K562 (cell line): ENCODE measurements at regions not wholly inside any gene's neighbourhood (a gene's known extent, or its start where the extent isn't known, plus 50 kb on each side); places are given as distances from the start of the nearest gene placed in this dataset.

Experiments used
- ATAC-seq: fragments of 200-7000 bp; cut with Tn5 transposase; 3 replicates; pipeline ENCODE4 v1.9.1; 2020; ENCODE audit warnings: moderate library complexity
- BruUV-seq: library from RNA; stranded (reverse); fragments of 400-500 nt; replicated peaks from 2 replicates; lab custom pipeline; 2021; lab: Mats Ljungman, UMichigan
- CTCF ChIA-PET: fragments of 300-600 bp; formaldehyde crosslinking; extraction: SDS; loops from one replicate; lab custom pipeline; 2021; ENCODE audit warnings: low intra/inter-chr PET ratio; lab: Yijun Ruan, JAX
- POLR2A ChIA-PET: fragments of 300-600, 350-650 bp; sonication (Branson Sonifier 250); formaldehyde crosslinking; extraction: SDS; loops from one replicate; lab custom pipeline; 2021; ENCODE audit warnings: antibody characterized with exemption, inconsistent platforms; lab: Yijun Ruan, JAX
- DNase-seq, 4 experiments: peaks; one replicate each; pipeline versions ENCODE4 v3.0.0 to v3.0.0-alpha.2; 2011 to 2018; ENCODE audit warnings: low spot score in 3 of 4, mixed read lengths in 3 of 4; ENCODE audit errors: extremely low read depth in 1 of 4
- FAIRE-seq: peaks from 2 replicates; lab custom pipeline; 2011; peaks lifted over from hg19 to GRCh38; lab: Jason Lieb, UNC
- H2AFZ ChIP-seq: 2 replicates; pipeline ENCODE4 v1.6.0; 2011; ENCODE audit warnings: low read depth, low read length, control low read depth, inconsistent platforms
- H3K27ac ChIP-seq: fragments of 200-600 bp; 3 replicates; pipeline ENCODE4 v1.8.0; 2011; ENCODE audit warnings: low read depth, mild to moderate bottlenecking, control low read depth, inconsistent platforms, low read length, moderate library complexity, mixed read lengths; ENCODE audit errors: extremely low read depth
- H3K27me3 ChIP-seq, 2 experiments: fragments of 300-600 bp in 1 of 2; 2 replicates in 1 of 2; 3 replicates in 1 of 2; pipeline versions ENCODE4 v1.6.0 to v1.8.0; 2011; ENCODE audit warnings: inconsistent platforms in 2 of 2, low read length in 2 of 2, mild to moderate bottlenecking in 1 of 2, mixed read lengths in 1 of 2, moderate library complexity in 1 of 2; ENCODE audit not compliant: control insufficient read depth in 2 of 2, insufficient read depth in 2 of 2
- H3K36me3 ChIP-seq: fragments of 300-600 bp; 3 replicates; pipeline ENCODE4 v1.8.0; 2011; ENCODE audit warnings: mild to moderate bottlenecking, low read length, inconsistent platforms; ENCODE audit not compliant: control insufficient read depth, insufficient read depth
- H3K4me1 ChIP-seq, 2 experiments: fragments of 200-600 bp in 1 of 2; replicated peaks in 1 of 2; 2 replicates in 1 of 2; 3 replicates in 1 of 2; pipeline versions ENCODE4 v1.5.1 to v1.8.0; 2011; ENCODE audit warnings: inconsistent platforms in 2 of 2, low read length in 2 of 2, mild to moderate bottlenecking in 1 of 2, mixed read lengths in 1 of 2, moderate library complexity in 1 of 2; ENCODE audit not compliant: control insufficient read depth in 2 of 2, insufficient read depth in 2 of 2
- H3K4me2 ChIP-seq: 2 replicates; pipeline ENCODE4 v1.6.1; 2011; ENCODE audit warnings: low read length, control low read depth, inconsistent platforms, mixed read lengths; ENCODE audit not compliant: insufficient read depth
- H3K4me3 ChIP-seq: fragments of 200-600 bp; sonication (generic), shearing (Covaris generic); 2 replicates; pipeline ENCODE4 v1.5.1; 2016; ENCODE audit warnings: control low read depth, inconsistent platforms
- H3K79me2 ChIP-seq: fragments of 200-600 bp; 3 replicates; pipeline ENCODE4 v1.8.0; 2011; ENCODE audit warnings: low read length, inconsistent platforms; ENCODE audit not compliant: control insufficient read depth, insufficient read depth
- H3K9ac ChIP-seq, 2 experiments: 2 replicates each; pipeline versions ENCODE4 v1.6.0 to v1.6.1; 2011; ENCODE audit warnings: low read depth in 2 of 2, low read length in 2 of 2, control low read depth in 1 of 2, inconsistent platforms in 1 of 2, mild to moderate bottlenecking in 1 of 2, mixed read lengths in 1 of 2; ENCODE audit not compliant: insufficient read depth in 1 of 2
- H3K9me1 ChIP-seq: one replicate; pipeline ENCODE4 v1.6.0; 2011; ENCODE audit warnings: inconsistent platforms, mild to moderate bottlenecking, low read length, moderate library complexity; ENCODE audit not compliant: control insufficient read depth, insufficient read depth
- H3K9me3 ChIP-seq: replicated peaks from 2 replicates; pipeline ENCODE4 v1.5.1; 2011; ENCODE audit warnings: low read depth, low read length, inconsistent platforms; ENCODE audit not compliant: control insufficient read depth, insufficient read depth
- H4K20me1 ChIP-seq: replicated peaks from 2 replicates; pipeline ENCODE4 v1.6.1; 2011; ENCODE audit warnings: low read length, inconsistent platforms, mixed read lengths; ENCODE audit not compliant: control insufficient read depth, insufficient read depth
- MAFF ChIP-seq: IDR thresholded peaks from 2 replicates; pipeline ENCODE4 v1.6.1; 2012; ENCODE audit warnings: low read length, improper control_type of control experiment
- MAFK ChIP-seq: IDR thresholded peaks from 2 replicates; pipeline ENCODE4 v1.6.1; 2011; ENCODE audit warnings: low read length, improper control_type of control experiment
- PYGO2 ChIP-seq: fragments of 450-650 bp; IDR thresholded peaks from 2 replicates; pipeline ENCODE4 v1.6.1; 2016; ENCODE audit warnings: mild to moderate bottlenecking, missing genetic modification characterization, moderate library complexity, missing compliant biosample characterization
- SMARCA4 ChIP-seq: fragments of 450-650 bp; IDR thresholded peaks from 2 replicates; pipeline ENCODE4 v1.6.1; 2016
- ZNF316 ChIP-seq: fragments of 450-650 bp; IDR thresholded peaks from 2 replicates; pipeline ENCODE4 v1.6.1; 2016
- ZNF77 ChIP-seq: fragments of 250-450 bp; sonication (Bioruptor Pico); IDR thresholded peaks from 2 replicates; pipeline ENCODE4 v1.5.0; 2020
- WGBS: fragments of 100-300 bp; shearing (Covaris generic); methylation state at CpG from one replicate; pipeline ENCODE4 v1.1.6; 2016; ENCODE audit warnings: low coverage, mixed read lengths; ENCODE audit not compliant: insufficient coverage; ENCODE audit errors: missing lambda C conversion rate; 5-methylcytosine and 5-hydroxymethylcytosine counted together
- in situ Hi-C: fragments of 300-500 bp; cut with MboI; formaldehyde crosslinking; loops from 4 replicates; pipeline ENCODE4 v1.15.0; 2018; ENCODE audit warnings: inconsistent platforms, mixed read lengths
- intact Hi-C: fragments of 100-400 bp; cut with micrococcal nuclease; formaldehyde crosslinking; loops from 2 replicates; pipeline ENCODE4 v1.14.2; 2022
- TF ChIP-seq, protein P1 (sequence below): sonication (generic); formaldehyde crosslinking; IDR thresholded peaks from 2 replicates; pipeline ENCODE4 v1.8.0; 2022; ENCODE audit warnings: mild to moderate bottlenecking, missing genetic modification reagents, borderline replicate concordance

DNA sequence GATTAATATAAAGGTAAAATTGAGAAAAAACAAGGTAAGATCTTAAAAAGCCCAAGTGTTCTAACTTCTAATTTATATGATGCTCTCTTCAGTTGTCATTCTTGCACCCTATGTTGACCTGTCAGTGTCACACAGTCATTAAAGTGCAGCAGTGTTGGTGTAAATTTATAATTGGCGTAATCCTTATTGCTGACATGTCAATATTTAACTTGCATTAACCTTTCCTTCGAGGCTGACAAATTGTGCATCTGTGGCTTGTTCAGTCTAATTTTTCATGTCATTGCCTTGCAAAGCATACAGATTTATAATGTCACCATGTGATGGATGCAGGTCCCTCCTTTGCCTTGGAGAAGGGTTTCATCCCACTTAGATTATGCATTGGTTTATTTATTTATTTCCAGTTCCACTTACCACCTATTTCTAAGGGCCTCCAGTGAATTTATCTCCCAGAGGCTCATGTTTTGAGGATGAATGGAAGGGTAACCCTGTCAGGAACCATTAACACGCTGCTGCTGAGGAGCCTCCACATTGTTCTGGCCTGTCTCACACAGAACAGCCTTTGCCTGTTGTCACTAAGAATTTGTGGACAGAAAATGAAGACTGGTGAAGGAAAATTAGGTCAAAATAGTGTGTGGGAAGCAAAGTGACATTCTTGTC is 1098.5 kb upstream of the LCORL start:
- in situ Hi-C loops: no loop called here
- Histone ChIP-seq H3K9me1 (no peaks in the 10 kb centered on the region), H3K27ac (no peak overlapping the region), H3K27me3 (no peaks in the 10 kb centered on the region), H3K36me3 (no peaks in the 10 kb centered on the region), H4K20me1 (no peaks in the 10 kb centered on the region), H3K4me3 (no peak overlapping the region), H3K4me1 (no peaks in the 10 kb centered on the region), H3K9me3 (no peaks in the 10 kb centered on the region; the same call in 1 of the 2 replicates), H3K79me2 (no peaks in the 10 kb centered on the region), H3K9ac (no peak overlapping the region), H3K4me2 (no peak overlapping the region), H2AFZ (no peak overlapping the region)
- CTCF ChIA-PET: no interaction called here
- no TSS peak for BruUV-seq
- TF ChIP-seq ZNF77 (CRISPR knock-in tag) (no peak), MAFK (0 out of 2 replicates have a peak, but pooled peaks have one; percentile 12), SMARCA4 (no peak), PYGO2 (tag) (no peak), MAFF (0 out of 2 replicates have a peak, but pooled peaks have one; percentile 15), ZNF316 (peak; percentile 29; the same call in 1 of the 2 replicates)
- TF ChIP-seq, protein P1, sequence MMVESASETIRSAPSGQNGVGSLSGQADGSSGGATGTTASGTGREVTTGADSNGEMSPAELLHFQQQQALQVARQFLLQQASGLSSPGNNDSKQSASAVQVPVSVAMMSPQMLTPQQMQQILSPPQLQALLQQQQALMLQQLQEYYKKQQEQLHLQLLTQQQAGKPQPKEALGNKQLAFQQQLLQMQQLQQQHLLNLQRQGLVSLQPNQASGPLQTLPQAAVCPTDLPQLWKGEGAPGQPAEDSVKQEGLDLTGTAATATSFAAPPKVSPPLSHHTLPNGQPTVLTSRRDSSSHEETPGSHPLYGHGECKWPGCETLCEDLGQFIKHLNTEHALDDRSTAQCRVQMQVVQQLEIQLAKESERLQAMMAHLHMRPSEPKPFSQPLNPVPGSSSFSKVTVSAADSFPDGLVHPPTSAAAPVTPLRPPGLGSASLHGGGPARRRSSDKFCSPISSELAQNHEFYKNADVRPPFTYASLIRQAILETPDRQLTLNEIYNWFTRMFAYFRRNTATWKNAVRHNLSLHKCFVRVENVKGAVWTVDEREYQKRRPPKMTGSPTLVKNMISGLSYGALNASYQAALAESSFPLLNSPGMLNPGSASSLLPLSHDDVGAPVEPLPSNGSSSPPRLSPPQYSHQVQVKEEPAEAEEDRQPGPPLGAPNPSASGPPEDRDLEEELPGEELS: no peak
- POLR2A ChIA-PET: no interaction called here
- DNase-seq (no peak), FAIRE-seq (no peak), ATAC-seq (no peak)
- intact Hi-C loops: no loop called here
- WGBS: 0% methylated on average over 3 of the region's 3 CpGs
